Neutrophil (primary cell): ENCODE measurements at regions not wholly inside any gene's neighbourhood (a gene's known extent, or its start where the extent isn't known, plus 50 kb on each side); places are given as distances from the start of the nearest gene placed in this dataset.

ENCODE experiments used
- H3K27ac ChIP-seq: fragments of 200-600 bp; sonication (generic); 2 replicates; pipeline ENCODE4 v1.5.1; 2016; ENCODE audit warnings: mild to moderate bottlenecking, moderate library complexity
- H3K27me3 ChIP-seq: fragments of 200-600 bp; sonication (generic); 2 replicates; pipeline ENCODE4 v1.6.0; 2016; ENCODE audit warnings: mild to moderate bottlenecking
- H3K36me3 ChIP-seq: fragments of 200-600 bp; sonication (generic); 2 replicates; pipeline ENCODE4 v1.5.1; 2017
- H3K4me1 ChIP-seq, 2 experiments: fragments of 200-600 bp in 1 of 2; sonication (generic) in 1 of 2; 1 replicate in 1 of 2; 2 replicates in 1 of 2; pipeline versions ENCODE4 v1.5.1 to v1.6.1; 2013 to 2016; ENCODE audit warnings: low read depth in 1 of 2, low read length in 1 of 2, mild to moderate bottlenecking in 1 of 2, moderate library complexity in 1 of 2; ENCODE audit not compliant: control insufficient read depth in 1 of 2, insufficient read depth in 1 of 2
- H3K4me3 ChIP-seq, 2 experiments: fragments of 200-600 bp in 1 of 2; sonication (generic) in 1 of 2; 1 replicate in 1 of 2; 2 replicates in 1 of 2; pipeline ENCODE4 v1.5.1; 2013 to 2016; ENCODE audit warnings: low read depth in 1 of 2, low read length in 1 of 2, mild to moderate bottlenecking in 1 of 2, moderate library complexity in 1 of 2
- H3K9me3 ChIP-seq: fragments of 200-600 bp; sonication (generic); 2 replicates; pipeline ENCODE4 v1.5.1; 2016
- CTCF ChIP-seq: fragments of 200-600 bp; sonication (generic); IDR thresholded peaks from 2 replicates; pipeline ENCODE4 v1.5.1; 2016; ENCODE audit warnings: antibody characterized with exemption

GRCh38 chr6:146898069-146898887 is 299.5 kb downstream of the ADGB start:
- Histone ChIP-seq H3K4me1 (peaks cover 8 to 14% of the 10 kb centered on the region in 2 experiments), H3K27ac (no peak overlapping the region), H3K36me3 (no peaks in the 10 kb centered on the region), H3K9me3 (no peaks in the 10 kb centered on the region), H3K27me3 (no peaks in the 10 kb centered on the region), H3K4me3 (no peak overlapping the region)
- no peak for TF ChIP-seq CTCF

GRCh38 chr6:146898888-146899227 is 300.1 kb downstream of the ADGB start:
- peaks cover 14 to 19% of the 10 kb centered on the region in 2 experiments for H3K4me1 ChIP-seq
- no peak overlapping the region for H3K4me3 ChIP-seq
- no peaks in the 10 kb centered on the region for H3K27me3 ChIP-seq
- TF ChIP-seq CTCF, result no peak
- no peaks in the 10 kb centered on the region for H3K9me3 ChIP-seq
- H3K27ac ChIP-seq, result no peak overlapping the region
- H3K36me3 ChIP-seq, result no peaks in the 10 kb centered on the region

- H3K36me3 ChIP-seq, result no peaks in the 10 kb centered on the region
- H3K4me1 ChIP-seq, result peaks cover 14 to 22% of the 10 kb centered on the region in 2 experiments
- H3K4me3 ChIP-seq, result no peak overlapping the region
- no peak overlapping the region for H3K27ac ChIP-seq
- no peak for TF ChIP-seq CTCF
- no peaks in the 10 kb centered on the region for H3K9me3 ChIP-seq
- no peaks in the 10 kb centered on the region for H3K27me3 ChIP-seq
Measured at GRCh38 chr6:146901940-146902816, 302.0 kb upstream of the STXBP5 start.

- no peak for TF ChIP-seq CTCF
- no peaks in the 10 kb centered on the region for H3K36me3 ChIP-seq
- no peaks in the 10 kb centered on the region for H3K9me3 ChIP-seq
- H3K27me3 ChIP-seq, result no peaks in the 10 kb centered on the region
- H3K4me1 ChIP-seq, result peaks cover 14 to 22% of the 10 kb centered on the region in 2 experiments
- no peak overlapping the region for H3K4me3 ChIP-seq
- no peak overlapping the region for H3K27ac ChIP-seq
Measured at GRCh38 chr6:146902846-146903245, 301.4 kb upstream of the STXBP5 start.

- TF ChIP-seq CTCF, result no peak
- no peaks in the 10 kb centered on the region for H3K27me3 ChIP-seq
- no peak overlapping the region for H3K4me3 ChIP-seq
- H3K27ac ChIP-seq, result no peak overlapping the region
- H3K4me1 ChIP-seq, result peaks cover 14 to 22% of the 10 kb centered on the region in 2 experiments
- no peaks in the 10 kb centered on the region for H3K9me3 ChIP-seq
- no peaks in the 10 kb centered on the region for H3K36me3 ChIP-seq
Measured at GRCh38 chr6:146903451-146903850, 300.8 kb upstream of the STXBP5 start.
